Prostate gland (tissue), 2 donors: ENCODE measurements at regions not wholly inside any gene's neighbourhood (a gene's known extent, or its start where the extent isn't known, plus 50 kb on each side); places are given as distances from the start of the nearest gene placed in this dataset.

Source experiments
- DNase-seq: peaks from one replicate; pipeline ENCODE4 v3.0.0-alpha.2; 2019; ENCODE audit warnings: low spot score
- H3K27ac ChIP-seq, 2 donors: fragments of 200-600 bp; sonication (generic); 2 replicates each; pipeline ENCODE4 v1.5.1; 2017 to 2019
- H3K27me3 ChIP-seq: fragments of 200-600 bp; sonication (generic); replicated peaks from 2 replicates; pipeline ENCODE4 v1.5.1; 2019; ENCODE audit not compliant: insufficient read depth
- H3K36me3 ChIP-seq, 2 donors: fragments of 200-600 bp; sonication (generic); 1 replicate in 1 of 2; 2 replicates in 1 of 2; pipeline versions ENCODE4 v1.5.1 to v1.8.1; 2017 to 2019
- H3K4me1 ChIP-seq: fragments of 200-600 bp; sonication (generic); replicated peaks from 2 replicates; pipeline ENCODE4 v1.5.1; 2019
- H3K4me3 ChIP-seq, 2 donors: fragments of 200-600 bp; sonication (generic); 2 replicates each; pipeline ENCODE4 v1.5.1; 2017 to 2019
- H3K9me3 ChIP-seq: fragments of 200-600 bp; sonication (generic); 2 replicates; pipeline ENCODE4 v1.5.1; 2017
- CTCF ChIP-seq, 4 experiments: fragments of 200-600 bp in 2 of 4; fragments of 450-650 bp in 2 of 4; sonication (generic) in 2 of 4; IDR thresholded peaks; 1 replicate in 3 of 4; 2 replicates in 1 of 4; pipeline ENCODE4 v1.5.1; 2016 to 2019; ENCODE audit warnings: antibody characterized with exemption in 4 of 4, mild to moderate bottlenecking in 2 of 4, moderate library complexity in 2 of 4
- POLR2A ChIP-seq: fragments of 450-650 bp; IDR thresholded peaks from one replicate; pipeline ENCODE4 v1.6.1; 2016; ENCODE audit warnings: antibody characterized with exemption, mild to moderate bottlenecking
- POLR2AphosphoS5 ChIP-seq: sonication (generic); formaldehyde crosslinking; IDR thresholded peaks from one replicate; pipeline ENCODE4 v1.6.1; 2017; ENCODE audit warnings: antibody characterized with exemption
- WGBS: methylation state at CpG from one replicate; pipeline ENCODE4 v1.1.5; 2018; 5-methylcytosine and 5-hydroxymethylcytosine counted together
- intact Hi-C: fragments of 100-400 bp; cut with DNase I; formaldehyde crosslinking; loops from one replicate; pipeline ENCODE4 v1.14.2; 2022

- Histone ChIP-seq H3K4me1 (no peaks in the 10 kb centered on the region), H3K36me3 (no peaks in the 10 kb centered on the region), H3K27me3 (no peaks in the 10 kb centered on the region), H3K4me3 (no peak overlapping the region), H3K9me3 (no peaks in the 10 kb centered on the region), H3K27ac (no peak overlapping the region)
- TF ChIP-seq POLR2AphosphoS5 (no peak), POLR2A (no peak), CTCF (IDR thresholded peaks at IDR 0.05) (no peak)
- DNase-seq = no peak
- WGBS = 68% methylated on average over 2 of the region's 2 CpGs
- intact Hi-C loops = no loop called here
Observed at GRCh38 chr4:20351360-20352162, 99.9 kb downstream of the SLIT2 start.

GRCh38 chr4:20352163-20352431 lies 100.4 kb downstream of the SLIT2 start:
- Histone ChIP-seq H3K4me3 (no peak overlapping the region), H3K9me3 (no peaks in the 10 kb centered on the region), H3K36me3 (no peaks in the 10 kb centered on the region), H3K4me1 (no peaks in the 10 kb centered on the region), H3K27me3 (no peaks in the 10 kb centered on the region), H3K27ac (no peak overlapping the region)
- intact Hi-C loops = no loop called here
- no peak for DNase-seq
- TF ChIP-seq CTCF (IDR thresholded peaks at IDR 0.05) = no peak
- TF ChIP-seq POLR2AphosphoS5 = no peak
- TF ChIP-seq POLR2A = no peak
- WGBS = 77% methylated on average over 1 of the region's 1 CpG

GRCh38 chr4:20353646-20354045 lies 101.9 kb downstream of the SLIT2 start:
- TF ChIP-seq CTCF (IDR thresholded peaks at IDR 0.05) = no peak
- TF ChIP-seq POLR2AphosphoS5 = no peak
- TF ChIP-seq POLR2A = no peak
- intact Hi-C loops = no loop called here
- WGBS = 98% methylated on average over 2 of the region's 2 CpGs

GRCh38 chr4:20354120-20354519 lies 102.4 kb downstream of the SLIT2 start:
- Histone ChIP-seq H3K4me1 (no peaks in the 10 kb centered on the region), H3K27me3 (no peaks in the 10 kb centered on the region), H3K9me3 (no peaks in the 10 kb centered on the region), H3K36me3 (no peaks in the 10 kb centered on the region), H3K4me3 (no peak overlapping the region), H3K27ac (no peak overlapping the region)
- TF ChIP-seq POLR2A = no peak
- TF ChIP-seq POLR2AphosphoS5 = no peak
- no peak for TF ChIP-seq CTCF (IDR thresholded peaks at IDR 0.05)
- DNase-seq = no peak
- intact Hi-C loops = no loop called here
- 69% methylated on average over 1 of the region's 1 CpG for WGBS

More at GRCh38 chr4:20353646-20354045, 101.9 kb downstream of the SLIT2 start:
- Histone ChIP-seq H3K9me3 (no peaks in the 10 kb centered on the region), H3K36me3 (no peaks in the 10 kb centered on the region), H3K27me3 (no peaks in the 10 kb centered on the region), H3K4me1 (no peaks in the 10 kb centered on the region), H3K4me3 (no peak overlapping the region), H3K27ac (no peak overlapping the region)
- no peak for DNase-seq

GRCh38 chr4:20356565-20356964 lies 104.9 kb downstream of the SLIT2 start:
- Histone ChIP-seq H3K4me1 (no peaks in the 10 kb centered on the region), H3K4me3 (no peak overlapping the region), H3K9me3 (no peaks in the 10 kb centered on the region), H3K27me3 (no peaks in the 10 kb centered on the region), H3K36me3 (no peaks in the 10 kb centered on the region), H3K27ac (no peak overlapping the region)
- intact Hi-C loops = no loop called here
- TF ChIP-seq POLR2A = no peak
- no peak for TF ChIP-seq POLR2AphosphoS5
- TF ChIP-seq CTCF (IDR thresholded peaks at IDR 0.05) = no peak
- WGBS = 52% methylated on average over 3 of the region's 3 CpGs
- DNase-seq = no peak
